ENCODE measurements at regions not wholly inside any gene's neighbourhood (a gene's known extent, or its start where the extent isn't known, plus 50 kb on each side); places are given as distances from the start of the nearest gene placed in this dataset.

GRCh38 chr20:6709910-6710595, 57.4 kb upstream of the BMP2 start:
- Histone ChIP-seq H3K4me3 (no peak overlapping the region), H3K36me3 (ENCODE audit: control insufficient read depth in 2 of 2, insufficient read depth in 2 of 2, low read length in 1 of 2) (no peaks in the 10 kb centered on the region), H3K27me3 (replicated peaks in 1 of 2; ENCODE audit: control insufficient read depth in 2 of 2, insufficient read depth in 2 of 2, low read length in 1 of 2) (no peaks in the 10 kb centered on the region), H2AFZ (ENCODE audit: control insufficient read depth, low read depth, low read length) (no peak overlapping the region), H3K27ac (ENCODE audit: control insufficient read depth, insufficient read depth) (no peak overlapping the region), H3K4me2 (ENCODE audit: control insufficient read depth, insufficient read depth) (no peak overlapping the region), H3K4me1 (ENCODE audit: control insufficient read depth, insufficient read depth, low read length) (no peaks in the 10 kb centered on the region), H4K20me1 (ENCODE audit: control insufficient read depth, insufficient read depth) (no peaks in the 10 kb centered on the region), H3K9ac (ENCODE audit: control insufficient read depth, insufficient read depth, low read length) (no peak overlapping the region), H3K9me3 (replicated peaks; ENCODE audit: control insufficient read depth, insufficient read depth, low read length) (no peaks in the 10 kb centered on the region), H3K79me2 (ENCODE audit: control insufficient read depth, insufficient read depth, low read length) (no peaks in the 10 kb centered on the region)
- BruUV-seq (replicated peaks), result no TSS peak
- ChIA-PET SMC1A (ENCODE audit: uncharacterized antibody, unreplicated experiment) (interaction anchor here (0.6 to 1.8 kb wide), 4 partner anchors 9 to 73 kb away, joined by 3 to 5 read pairs (median 3); no protein-coding TSS in a partner anchor), RAD21 (ENCODE audit: unreplicated experiment) (no interaction called here), CTCF (interaction anchor here (0.7 to 1.1 kb wide), 4 partner anchors 8 to 127 kb away, joined by 3 to 4 read pairs (median 4); no protein-coding TSS in a partner anchor), POLR2A (no interaction called here)
- FAIRE-seq, result no peak
- TF ChIP-seq NFYA (IDR thresholded peaks at IDR 0.05; ENCODE audit: borderline replicate concordance, low read depth, low read length) (no peak), CBFB (IDR thresholded peaks at IDR 0.05; ENCODE audit: low read depth) (no peak), POLR2A (IDR thresholded peaks at IDR 0.05; ENCODE audit: low read depth, low read length) (no peak), MYC (IDR thresholded peaks at IDR 0.05; ENCODE audit: insufficient read depth, insufficient read length, insufficient replicate concordance, low read length, severe bottlenecking) (no peak), ZNF622 (IDR thresholded peaks at IDR 0.05) (no peak), ZBED1 (IDR thresholded peaks at IDR 0.05; ENCODE audit: borderline replicate concordance) (no peak), PBX3 (IDR thresholded peaks at IDR 0.05; ENCODE audit: insufficient replicate concordance, low read depth, low read length) (no peak), FOXM1 (IDR thresholded peaks at IDR 0.05; ENCODE audit: low read depth, low read length) (no peak), EED (IDR thresholded peaks at IDR 0.05; ENCODE audit: low read depth) (no peak), PKNOX1 (IDR thresholded peaks at IDR 0.05) (no peak)
- TF ChIP-seq, protein P1, sequence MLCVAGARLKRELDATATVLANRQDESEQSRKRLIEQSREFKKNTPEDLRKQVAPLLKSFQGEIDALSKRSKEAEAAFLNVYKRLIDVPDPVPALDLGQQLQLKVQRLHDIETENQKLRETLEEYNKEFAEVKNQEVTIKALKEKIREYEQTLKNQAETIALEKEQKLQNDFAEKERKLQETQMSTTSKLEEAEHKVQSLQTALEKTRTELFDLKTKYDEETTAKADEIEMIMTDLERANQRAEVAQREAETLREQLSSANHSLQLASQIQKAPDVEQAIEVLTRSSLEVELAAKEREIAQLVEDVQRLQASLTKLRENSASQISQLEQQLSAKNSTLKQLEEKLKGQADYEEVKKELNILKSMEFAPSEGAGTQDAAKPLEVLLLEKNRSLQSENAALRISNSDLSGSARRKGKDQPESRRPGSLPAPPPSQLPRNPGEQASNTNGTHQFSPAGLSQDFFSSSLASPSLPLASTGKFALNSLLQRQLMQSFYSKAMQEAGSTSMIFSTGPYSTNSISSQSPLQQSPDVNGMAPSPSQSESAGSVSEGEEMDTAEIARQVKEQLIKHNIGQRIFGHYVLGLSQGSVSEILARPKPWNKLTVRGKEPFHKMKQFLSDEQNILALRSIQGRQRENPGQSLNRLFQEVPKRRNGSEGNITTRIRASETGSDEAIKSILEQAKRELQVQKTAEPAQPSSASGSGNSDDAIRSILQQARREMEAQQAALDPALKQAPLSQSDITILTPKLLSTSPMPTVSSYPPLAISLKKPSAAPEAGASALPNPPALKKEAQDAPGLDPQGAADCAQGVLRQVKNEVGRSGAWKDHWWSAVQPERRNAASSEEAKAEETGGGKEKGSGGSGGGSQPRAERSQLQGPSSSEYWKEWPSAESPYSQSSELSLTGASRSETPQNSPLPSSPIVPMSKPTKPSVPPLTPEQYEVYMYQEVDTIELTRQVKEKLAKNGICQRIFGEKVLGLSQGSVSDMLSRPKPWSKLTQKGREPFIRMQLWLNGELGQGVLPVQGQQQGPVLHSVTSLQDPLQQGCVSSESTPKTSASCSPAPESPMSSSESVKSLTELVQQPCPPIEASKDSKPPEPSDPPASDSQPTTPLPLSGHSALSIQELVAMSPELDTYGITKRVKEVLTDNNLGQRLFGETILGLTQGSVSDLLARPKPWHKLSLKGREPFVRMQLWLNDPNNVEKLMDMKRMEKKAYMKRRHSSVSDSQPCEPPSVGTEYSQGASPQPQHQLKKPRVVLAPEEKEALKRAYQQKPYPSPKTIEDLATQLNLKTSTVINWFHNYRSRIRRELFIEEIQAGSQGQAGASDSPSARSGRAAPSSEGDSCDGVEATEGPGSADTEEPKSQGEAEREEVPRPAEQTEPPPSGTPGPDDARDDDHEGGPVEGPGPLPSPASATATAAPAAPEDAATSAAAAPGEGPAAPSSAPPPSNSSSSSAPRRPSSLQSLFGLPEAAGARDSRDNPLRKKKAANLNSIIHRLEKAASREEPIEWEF (IDR thresholded peaks at IDR 0.05; ENCODE audit: insufficient replicate concordance, low read depth, low read length), result no peak
- intact Hi-C loops (cut with micrococcal nuclease; ENCODE audit: unreplicated experiment), result loop anchor here (5.0 kb wide), 1 partner anchor 128 kb away; no protein-coding TSS in a partner anchor
- ATAC-seq, result no peak
- 13% methylated on average over 4 of the region's 4 CpGs for WGBS (ENCODE audit: insufficient coverage, insufficient replicate concordance, low lambda C conversion rate, missing lambda C conversion rate)
- in situ Hi-C loops (cut with MboI), result no loop called here
- no peak for DNase-seq (ENCODE audit: low read depth, low spot score)

All from GM12878 (cell line).